GM23338 (cell line): ENCODE measurements at regions not wholly inside any gene's neighbourhood (a gene's known extent, or its start where the extent isn't known, plus 50 kb on each side); places are given as distances from the start of the nearest gene placed in this dataset.

ENCODE experiments used
- ATAC-seq: fragments of 200-7000 bp; cut with Tn5 transposase; 3 replicates; pipeline ENCODE4 v1.9.1; 2020
- DNase-seq: peaks from one replicate; pipeline ENCODE4 v3.0.0-alpha.2; 2015; ENCODE audit warnings: low spot score
- H2AFZ ChIP-seq: fragments of 200-600 bp; sonication (generic); 2 replicates; pipeline ENCODE4 v1.8.0; 2016; ENCODE audit warnings: antibody characterized with exemption, mild to moderate bottlenecking, moderate library complexity
- H3F3A ChIP-seq: fragments of 200-600 bp; sonication (generic); replicated peaks from 2 replicates; pipeline ENCODE4 v1.8.0; 2017; ENCODE audit warnings: antibody characterized with exemption, mixed run types, low read depth
- H3K27ac ChIP-seq: fragments of 200-600 bp; sonication (generic); 2 replicates; pipeline ENCODE4 v1.6.1; 2016; ENCODE audit warnings: low read depth
- H3K27me3 ChIP-seq: fragments of 200-600 bp; sonication (generic); 2 replicates; pipeline ENCODE4 v1.8.0; 2016; ENCODE audit warnings: mild to moderate bottlenecking, mixed run types, moderate library complexity; ENCODE audit not compliant: insufficient read depth
- H3K36me3 ChIP-seq: fragments of 200-600 bp; sonication (generic); 2 replicates; pipeline ENCODE4 v1.8.0; 2016; ENCODE audit warnings: mild to moderate bottlenecking; ENCODE audit not compliant: insufficient read depth
- H3K4me1 ChIP-seq: fragments of 200-600 bp; sonication (generic); 2 replicates; pipeline ENCODE4 v1.8.0; 2016; ENCODE audit warnings: mild to moderate bottlenecking, moderate library complexity; ENCODE audit not compliant: insufficient read depth
- H3K4me2 ChIP-seq: fragments of 200-600 bp; sonication (generic); 2 replicates; pipeline ENCODE4 v1.7.1; 2017; ENCODE audit warnings: mixed run types
- H3K4me3 ChIP-seq: fragments of 200-600 bp; sonication (generic); 2 replicates; pipeline ENCODE4 v1.6.1; 2016; ENCODE audit warnings: mixed run types
- H3K79me2 ChIP-seq: fragments of 200-600 bp; sonication (generic); replicated peaks from 2 replicates; pipeline ENCODE4 v1.8.0; 2017; ENCODE audit warnings: mild to moderate bottlenecking; ENCODE audit not compliant: insufficient read depth
- H3K9me2 ChIP-seq: fragments of 200-600 bp; sonication (generic); 2 replicates; pipeline ENCODE4 v1.8.0; 2017; ENCODE audit not compliant: insufficient read depth
- H4K20me1 ChIP-seq: fragments of 200-600 bp; sonication (generic); replicated peaks from 2 replicates; pipeline ENCODE4 v1.8.0; 2017; ENCODE audit warnings: mild to moderate bottlenecking; ENCODE audit not compliant: insufficient read depth
- H3K27ac Mint-ChIP-seq: 2 replicates; pipeline ENCODE4 v1.8.0; 2020; ENCODE audit warnings: inconsistent platforms, mild to moderate bottlenecking, moderate library complexity, mixed read lengths
- H3K27me3 Mint-ChIP-seq: 3 replicates; pipeline ENCODE4 v1.8.0; 2022; ENCODE audit warnings: low read depth, mild to moderate bottlenecking, moderate library complexity, mixed read lengths, inconsistent platforms; ENCODE audit not compliant: insufficient read depth, poor library complexity
- H3K36me3 Mint-ChIP-seq: 3 replicates; pipeline ENCODE4 v1.8.0; 2021; ENCODE audit warnings: low read depth, mild to moderate bottlenecking, inconsistent platforms, moderate library complexity, mixed read lengths
- H3K4me1 Mint-ChIP-seq: 3 replicates; pipeline ENCODE4 v1.8.0; 2020; ENCODE audit warnings: mild to moderate bottlenecking, inconsistent platforms, mixed read lengths
- H3K4me3 Mint-ChIP-seq: 3 replicates; pipeline ENCODE4 v1.8.0; 2021; ENCODE audit warnings: moderate library complexity, mild to moderate bottlenecking, inconsistent platforms, mixed read lengths
- H3K9me3 Mint-ChIP-seq: 3 replicates; pipeline ENCODE4 v1.8.0; 2020; ENCODE audit warnings: moderate library complexity, mild to moderate bottlenecking, inconsistent platforms, mixed read lengths
- CTCF ChIP-seq, 2 experiments: fragments of 200-600 bp in 1 of 2; sonication (generic) in 1 of 2; conservative IDR thresholded peaks; 2 replicates each; pipeline versions ENCODE4 v1.5.1 to v1.6.1; 2016 to 2017; ENCODE audit warnings: antibody characterized with exemption in 2 of 2, low read depth in 2 of 2, mild to moderate bottlenecking in 2 of 2, moderate library complexity in 1 of 2
- EZH2 ChIP-seq: fragments of 200-600 bp; sonication (generic); IDR thresholded peaks from one replicate; pipeline ENCODE4 v1.8.0; 2017; ENCODE audit warnings: antibody characterized with exemption, mild to moderate bottlenecking, low read depth; ENCODE audit not compliant: unreplicated experiment
- EZH2phosphoT487 ChIP-seq: fragments of 200-600 bp; sonication (generic); IDR thresholded peaks from one replicate; pipeline ENCODE4 v1.8.1; 2018; ENCODE audit warnings: antibody characterized with exemption; ENCODE audit not compliant: unreplicated experiment
- JUNB ChIP-seq: IDR thresholded peaks from one replicate; pipeline ENCODE4 v1.6.1; 2016; ENCODE audit warnings: antibody characterized with exemption; ENCODE audit not compliant: unreplicated experiment
- REST ChIP-seq: IDR thresholded peaks from one replicate; pipeline ENCODE4 v1.6.1; 2018; ENCODE audit warnings: antibody characterized with exemption; ENCODE audit not compliant: unreplicated experiment
- ZNF114 ChIP-seq: fragments of 250-450 bp; sonication (Bioruptor Pico); IDR thresholded peaks from 2 replicates; pipeline ENCODE4 v1.5.0; 2020; ENCODE audit warnings: mild to moderate bottlenecking, moderate library complexity
- ZNF331 ChIP-seq: fragments of 250-450 bp; sonication (Bioruptor Pico); IDR thresholded peaks from 2 replicates; pipeline ENCODE4 v1.5.0; 2020; ENCODE audit warnings: low read depth, mild to moderate bottlenecking, moderate library complexity
- TF ChIP-seq, protein P1 (sequence below): IDR thresholded peaks from 2 replicates; pipeline ENCODE4 v1.6.1; 2016; ENCODE audit warnings: antibody characterized with exemption

DNA sequence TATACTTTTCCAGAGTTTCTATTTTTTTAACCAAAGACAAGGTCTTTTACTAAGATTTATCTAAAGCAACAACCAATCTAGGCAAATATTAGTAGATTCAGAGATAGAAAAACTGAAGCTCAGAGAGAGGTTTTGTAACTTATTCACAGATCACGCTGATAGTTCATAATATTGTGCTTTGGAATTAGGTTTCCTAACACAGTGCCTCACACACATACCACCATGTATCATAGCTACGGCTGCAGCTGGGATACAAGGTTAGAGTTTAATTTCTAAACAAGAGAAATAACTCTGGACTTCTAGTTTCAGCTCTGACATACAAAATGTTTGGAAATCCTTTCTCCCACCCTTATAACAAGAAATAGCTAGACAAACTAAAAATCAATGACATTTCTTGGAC is 565.7 kb downstream of the PYDC2 start (continued):
- TF ChIP-seq EZH2 (no peak), EZH2phosphoT487 (no peak), REST (no peak), JUNB (no peak), ZNF331 (CRISPR knock-in tag) (no peak)
- TF ChIP-seq, protein P1, sequence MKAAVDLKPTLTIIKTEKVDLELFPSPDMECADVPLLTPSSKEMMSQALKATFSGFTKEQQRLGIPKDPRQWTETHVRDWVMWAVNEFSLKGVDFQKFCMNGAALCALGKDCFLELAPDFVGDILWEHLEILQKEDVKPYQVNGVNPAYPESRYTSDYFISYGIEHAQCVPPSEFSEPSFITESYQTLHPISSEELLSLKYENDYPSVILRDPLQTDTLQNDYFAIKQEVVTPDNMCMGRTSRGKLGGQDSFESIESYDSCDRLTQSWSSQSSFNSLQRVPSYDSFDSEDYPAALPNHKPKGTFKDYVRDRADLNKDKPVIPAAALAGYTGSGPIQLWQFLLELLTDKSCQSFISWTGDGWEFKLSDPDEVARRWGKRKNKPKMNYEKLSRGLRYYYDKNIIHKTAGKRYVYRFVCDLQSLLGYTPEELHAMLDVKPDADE = no peak

DNA sequence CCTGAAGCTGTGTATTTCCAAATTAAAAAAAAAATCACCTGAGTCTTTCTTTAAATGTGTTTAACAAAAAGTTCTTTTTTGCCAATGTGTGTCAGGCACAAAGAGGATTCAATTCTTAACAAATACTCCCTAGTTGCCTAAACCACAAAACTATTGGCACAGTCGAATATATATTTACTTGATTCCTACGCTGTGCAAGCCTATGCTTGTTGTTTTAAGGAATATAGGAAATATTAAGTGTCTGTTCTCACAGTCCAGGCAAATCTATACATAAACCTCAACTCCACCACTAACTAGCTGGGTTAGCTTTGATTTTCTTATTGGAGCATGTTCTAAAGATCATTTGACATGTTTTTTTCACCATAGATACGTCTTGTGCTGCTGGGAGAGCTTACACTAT is 571.0 kb downstream of the PYDC2 start:
- Histone ChIP-seq H3K9me2 (no peaks in the 10 kb centered on the region), H3K36me3 (no peaks in the 10 kb centered on the region), H3F3A (no peaks in the 10 kb centered on the region), H3K4me1 (no peaks in the 10 kb centered on the region), H3K79me2 (no peaks in the 10 kb centered on the region), H3K27ac (no peak overlapping the region), H3K4me2 (no peak overlapping the region), H3K4me3 (no peak overlapping the region), H2AFZ (peak overlapping the region; percentile 61), H4K20me1 (no peaks in the 10 kb centered on the region), H3K27me3 (no peaks in the 10 kb centered on the region)
- Mint-ChIP-seq H3K4me1 (no peaks in the 10 kb centered on the region), H3K4me3 (no peak overlapping the region), H3K27ac (no peak overlapping the region), H3K36me3 (no peaks in the 10 kb centered on the region), H3K9me3 (no peaks in the 10 kb centered on the region), H3K27me3 (no peaks in the 10 kb centered on the region)
- DNase-seq (no peak), ATAC-seq (no peak)
- no peak for TF ChIP-seq ZNF114 (CRISPR knock-in tag)

- Mint-ChIP-seq H3K9me3 (no peaks in the 10 kb centered on the region), H3K4me3 (no peak overlapping the region)
- no peaks in the 10 kb centered on the region for H4K20me1 ChIP-seq
- TF ChIP-seq EZH2phosphoT487 (no peak), CTCF (conservative IDR thresholded peaks at IDR 0.05; ENCODE audit: low read depth in 2 of 2) (no peak)
These were observed 572.3 kb downstream of the PYDC2 start for GRCh38 chr3:192033246-192033645.

More at GRCh38 chr3:192033246-192033645, 572.3 kb downstream of the PYDC2 start:
- Histone ChIP-seq H3F3A (no peaks in the 10 kb centered on the region), H3K4me1 (peaks cover 7% of the 10 kb centered on the region), H3K4me2 (no peak overlapping the region), H3K9me2 (no peaks in the 10 kb centered on the region), H3K27me3 (no peaks in the 10 kb centered on the region), H3K36me3 (no peaks in the 10 kb centered on the region), H2AFZ (no peak overlapping the region), H3K4me3 (no peak overlapping the region), H3K27ac (no peak overlapping the region), H3K79me2 (no peaks in the 10 kb centered on the region)
- H3K27me3 Mint-ChIP-seq = no peaks in the 10 kb centered on the region
- DNase-seq = no peak
- H3K36me3 Mint-ChIP-seq = no peaks in the 10 kb centered on the region
- H3K27ac Mint-ChIP-seq = no peak overlapping the region
- H3K4me1 Mint-ChIP-seq = peaks cover 7% of the 10 kb centered on the region
- ATAC-seq = no peak
